ENCODE measurements at regions not wholly inside any gene's neighbourhood (a gene's known extent, or its start where the extent isn't known, plus 50 kb on each side); places are given as distances from the start of the nearest gene placed in this dataset.
"Not testable (repeated sequence)": the region's sequence is repeated elsewhere in the genome, so short reads cannot be mapped to it uniquely, and the experiment has no call there.

GRCh38 chr2:183829931-183830330 lies 705.7 kb downstream of the NUP35 start:
- Histone ChIP-seq H3K27me3 (ENCODE audit: control insufficient read depth in 5 of 5, insufficient read depth in 4 of 5, low read length in 5 of 5) (no peaks in the 10 kb centered on the region), H3K9ac (ENCODE audit: low read length in 5 of 5) (no peak overlapping the region), H3K4me3 (ENCODE audit: low read depth in 1 of 5, low read length in 5 of 5) (no peak overlapping the region), H3K36me3 (ENCODE audit: control insufficient read depth in 5 of 5, insufficient read depth in 5 of 5, low read length in 5 of 5) (no peaks in the 10 kb centered on the region), H3K4me1 (ENCODE audit: control insufficient read depth in 5 of 5, insufficient read depth in 5 of 5, low read length in 5 of 5) (no peaks in the 10 kb centered on the region), H3K27ac (ENCODE audit: low read depth, low read length) (no peak overlapping the region), H3K9me3 (ENCODE audit: control insufficient read depth in 5 of 5, low read length in 5 of 5) (peaks cover 0 to 16% (median 12%) of the 10 kb centered on the region in 5 donors)

- Histone ChIP-seq H3K9me3 (ENCODE audit: control insufficient read depth in 5 of 5, low read length in 5 of 5) (peaks cover 0 to 8% (median 4%) of the 10 kb centered on the region in 5 donors), H3K27ac (ENCODE audit: low read depth, low read length) (no peak overlapping the region), H3K36me3 (ENCODE audit: control insufficient read depth in 5 of 5, insufficient read depth in 5 of 5, low read length in 5 of 5) (no peaks in the 10 kb centered on the region), H3K4me3 (ENCODE audit: low read depth in 1 of 5, low read length in 5 of 5) (no peak overlapping the region), H3K27me3 (ENCODE audit: control insufficient read depth in 5 of 5, insufficient read depth in 4 of 5, low read length in 5 of 5) (no peaks in the 10 kb centered on the region), H3K9ac (ENCODE audit: low read length in 5 of 5) (no peak overlapping the region), H3K4me1 (ENCODE audit: control insufficient read depth in 5 of 5, insufficient read depth in 5 of 5, low read length in 5 of 5) (no peaks in the 10 kb centered on the region)
Measured at GRCh38 chr2:183837157-183837556, 712.9 kb downstream of the NUP35 start.

- Histone ChIP-seq H3K4me1 (ENCODE audit: control insufficient read depth in 5 of 5, insufficient read depth in 5 of 5, low read length in 5 of 5) (no peaks in the 10 kb centered on the region), H3K9ac (ENCODE audit: low read length in 5 of 5) (no peak overlapping the region), H3K27me3 (ENCODE audit: control insufficient read depth in 5 of 5, insufficient read depth in 4 of 5, low read length in 5 of 5) (no peaks in the 10 kb centered on the region), H3K9me3 (ENCODE audit: control insufficient read depth in 5 of 5, low read length in 5 of 5) (peaks cover 0 to 8% (median 4%) of the 10 kb centered on the region in 5 donors), H3K4me3 (ENCODE audit: low read depth in 1 of 5, low read length in 5 of 5) (no peak overlapping the region), H3K27ac (ENCODE audit: low read depth, low read length) (no peak overlapping the region), H3K36me3 (ENCODE audit: control insufficient read depth in 5 of 5, insufficient read depth in 5 of 5, low read length in 5 of 5) (no peaks in the 10 kb centered on the region)
Measured at GRCh38 chr2:183838295-183838694, 714.1 kb downstream of the NUP35 start.

- H3K4me1 ChIP-seq (ENCODE audit: control insufficient read depth in 5 of 5, insufficient read depth in 5 of 5, low read length in 5 of 5), result no peaks in the 10 kb centered on the region
- H3K9ac ChIP-seq (ENCODE audit: low read length in 5 of 5), result no peak overlapping the region
- H3K36me3 ChIP-seq (ENCODE audit: control insufficient read depth in 5 of 5, insufficient read depth in 5 of 5, low read length in 5 of 5), result no peaks in the 10 kb centered on the region
- H3K27ac ChIP-seq (ENCODE audit: low read depth, low read length), result no peak overlapping the region
- H3K27me3 ChIP-seq (ENCODE audit: control insufficient read depth in 5 of 5, insufficient read depth in 4 of 5, low read length in 5 of 5), result no peaks in the 10 kb centered on the region
- no peak overlapping the region for H3K4me3 ChIP-seq (ENCODE audit: low read depth in 1 of 5, low read length in 5 of 5)
- peaks cover 0 to 8% (median 4%) of the 10 kb centered on the region in 5 donors for H3K9me3 ChIP-seq (ENCODE audit: control insufficient read depth in 5 of 5, low read length in 5 of 5)
Measured at GRCh38 chr2:183840061-183840584, 715.9 kb downstream of the NUP35 start.

- H3K27me3 ChIP-seq (ENCODE audit: control insufficient read depth in 5 of 5, insufficient read depth in 4 of 5, low read length in 5 of 5); H3K4me1 ChIP-seq (ENCODE audit: control insufficient read depth in 5 of 5, insufficient read depth in 5 of 5, low read length in 5 of 5); H3K9ac ChIP-seq (ENCODE audit: low read length in 5 of 5); H3K27ac ChIP-seq (ENCODE audit: low read depth, low read length); H3K9me3 ChIP-seq (ENCODE audit: control insufficient read depth in 5 of 5, low read length in 5 of 5); H3K36me3 ChIP-seq (ENCODE audit: control insufficient read depth in 5 of 5, insufficient read depth in 5 of 5, low read length in 5 of 5); H3K4me3 ChIP-seq (ENCODE audit: low read depth in 1 of 5, low read length in 5 of 5): not testable (repeated sequence)
Measured at GRCh38 chr2:183849826-183850225, 725.6 kb downstream of the NUP35 start.

- no peak overlapping the region for H3K27ac ChIP-seq (ENCODE audit: low read depth, low read length)
- H3K27me3 ChIP-seq (ENCODE audit: control insufficient read depth in 5 of 5, insufficient read depth in 4 of 5, low read length in 5 of 5), result no peaks in the 10 kb centered on the region
- H3K4me3 ChIP-seq (ENCODE audit: low read depth in 1 of 5, low read length in 5 of 5), result no peak overlapping the region
- H3K9ac ChIP-seq (ENCODE audit: low read length in 5 of 5), result no peak overlapping the region
- H3K9me3 ChIP-seq (ENCODE audit: control insufficient read depth in 5 of 5, low read length in 5 of 5), result no peaks in the 10 kb centered on the region
- no peaks in the 10 kb centered on the region for H3K4me1 ChIP-seq (ENCODE audit: control insufficient read depth in 5 of 5, insufficient read depth in 5 of 5, low read length in 5 of 5)
- no peaks in the 10 kb centered on the region for H3K36me3 ChIP-seq (ENCODE audit: control insufficient read depth in 5 of 5, insufficient read depth in 5 of 5, low read length in 5 of 5)
Measured at GRCh38 chr2:183859129-183859528, 734.9 kb downstream of the NUP35 start.

GRCh38 chr2:183866666-183867065 lies 731.7 kb upstream of the ZNF804A start:
- Histone ChIP-seq H3K27me3 (ENCODE audit: control insufficient read depth in 5 of 5, insufficient read depth in 4 of 5, low read length in 5 of 5) (no peaks in the 10 kb centered on the region), H3K4me3 (ENCODE audit: low read depth in 1 of 5, low read length in 5 of 5) (no peak overlapping the region), H3K27ac (ENCODE audit: low read depth, low read length) (no peak overlapping the region), H3K9me3 (ENCODE audit: control insufficient read depth in 5 of 5, low read length in 5 of 5) (no peaks in the 10 kb centered on the region), H3K36me3 (ENCODE audit: control insufficient read depth in 5 of 5, insufficient read depth in 5 of 5, low read length in 5 of 5) (no peaks in the 10 kb centered on the region), H3K4me1 (ENCODE audit: control insufficient read depth in 5 of 5, insufficient read depth in 5 of 5, low read length in 5 of 5) (peaks cover 0 to 3% (median 0%) of the 10 kb centered on the region in 5 donors), H3K9ac (ENCODE audit: low read length in 5 of 5) (no peak overlapping the region)

- H3K4me1 ChIP-seq (ENCODE audit: control insufficient read depth in 5 of 5, insufficient read depth in 5 of 5, low read length in 5 of 5), result peaks cover 0 to 3% (median 0%) of the 10 kb centered on the region in 5 donors
- no peak overlapping the region for H3K9ac ChIP-seq (ENCODE audit: low read length in 5 of 5)
- no peak overlapping the region for H3K27ac ChIP-seq (ENCODE audit: low read depth, low read length)
- H3K4me3 ChIP-seq (ENCODE audit: low read depth in 1 of 5, low read length in 5 of 5), result no peak overlapping the region
- H3K27me3 ChIP-seq (ENCODE audit: control insufficient read depth in 5 of 5, insufficient read depth in 4 of 5, low read length in 5 of 5), result no peaks in the 10 kb centered on the region
- no peaks in the 10 kb centered on the region for H3K36me3 ChIP-seq (ENCODE audit: control insufficient read depth in 5 of 5, insufficient read depth in 5 of 5, low read length in 5 of 5)
- H3K9me3 ChIP-seq (ENCODE audit: control insufficient read depth in 5 of 5, low read length in 5 of 5), result no peaks in the 10 kb centered on the region
Measured at GRCh38 chr2:183867206-183867605, 731.1 kb upstream of the ZNF804A start.

GRCh38 chr2:183868153-183868552 lies 730.2 kb upstream of the ZNF804A start:
- no peak overlapping the region for H3K4me3 ChIP-seq (ENCODE audit: low read depth in 1 of 5, low read length in 5 of 5)
- H3K9ac ChIP-seq (ENCODE audit: low read length in 5 of 5), result no peak overlapping the region
- peaks cover 0 to 3% (median 0%) of the 10 kb centered on the region in 5 donors for H3K4me1 ChIP-seq (ENCODE audit: control insufficient read depth in 5 of 5, insufficient read depth in 5 of 5, low read length in 5 of 5)
- no peaks in the 10 kb centered on the region for H3K9me3 ChIP-seq (ENCODE audit: control insufficient read depth in 5 of 5, low read length in 5 of 5)
- no peaks in the 10 kb centered on the region for H3K27me3 ChIP-seq (ENCODE audit: control insufficient read depth in 5 of 5, insufficient read depth in 4 of 5, low read length in 5 of 5)
- H3K27ac ChIP-seq (ENCODE audit: low read depth, low read length), result no peak overlapping the region
- no peaks in the 10 kb centered on the region for H3K36me3 ChIP-seq (ENCODE audit: control insufficient read depth in 5 of 5, insufficient read depth in 5 of 5, low read length in 5 of 5)

GRCh38 chr2:183868707-183869106 lies 729.6 kb upstream of the ZNF804A start:
- H3K9me3 ChIP-seq (ENCODE audit: control insufficient read depth in 5 of 5, low read length in 5 of 5), result no peaks in the 10 kb centered on the region
- no peaks in the 10 kb centered on the region for H3K27me3 ChIP-seq (ENCODE audit: control insufficient read depth in 5 of 5, insufficient read depth in 4 of 5, low read length in 5 of 5)
- H3K36me3 ChIP-seq (ENCODE audit: control insufficient read depth in 5 of 5, insufficient read depth in 5 of 5, low read length in 5 of 5), result no peaks in the 10 kb centered on the region
- H3K27ac ChIP-seq (ENCODE audit: low read depth, low read length), result no peak overlapping the region
- no peak overlapping the region for H3K9ac ChIP-seq (ENCODE audit: low read length in 5 of 5)
- no peak overlapping the region for H3K4me3 ChIP-seq (ENCODE audit: low read depth in 1 of 5, low read length in 5 of 5)
- peaks cover 0 to 3% (median 0%) of the 10 kb centered on the region in 5 donors for H3K4me1 ChIP-seq (ENCODE audit: control insufficient read depth in 5 of 5, insufficient read depth in 5 of 5, low read length in 5 of 5)

GRCh38 chr2:183872131-183872530 lies 726.2 kb upstream of the ZNF804A start:
- no peak overlapping the region for H3K27ac ChIP-seq (ENCODE audit: low read depth, low read length)
- H3K9ac ChIP-seq (ENCODE audit: low read length in 5 of 5), result no peak overlapping the region
- H3K36me3 ChIP-seq (ENCODE audit: control insufficient read depth in 5 of 5, insufficient read depth in 5 of 5, low read length in 5 of 5), result no peaks in the 10 kb centered on the region
- H3K4me3 ChIP-seq (ENCODE audit: low read depth in 1 of 5, low read length in 5 of 5), result no peak overlapping the region
- H3K27me3 ChIP-seq (ENCODE audit: control insufficient read depth in 5 of 5, insufficient read depth in 4 of 5, low read length in 5 of 5), result no peaks in the 10 kb centered on the region
- peaks cover 0 to 3% (median 0%) of the 10 kb centered on the region in 5 donors for H3K4me1 ChIP-seq (ENCODE audit: control insufficient read depth in 5 of 5, insufficient read depth in 5 of 5, low read length in 5 of 5)
- H3K9me3 ChIP-seq (ENCODE audit: control insufficient read depth in 5 of 5, low read length in 5 of 5), result no peaks in the 10 kb centered on the region
